ENCODE measurements at regions not wholly inside any gene's neighbourhood (a gene's known extent, or its start where the extent isn't known, plus 50 kb on each side); places are given as distances from the start of the nearest gene placed in this dataset.

- H3K4me2 ChIP-seq (ENCODE audit: low read length), result no peak overlapping the region
- H3K9me2 ChIP-seq (ENCODE audit: insufficient read depth, low read length), result no peaks in the 10 kb centered on the region
- intact Hi-C loops (cut with micrococcal nuclease; ENCODE audit: unreplicated experiment), result no loop called here
- H3K9me3 ChIP-seq (ENCODE audit: low read length), result no peaks in the 10 kb centered on the region
- H4K20me1 ChIP-seq (ENCODE audit: insufficient read depth, low read length), result no peaks in the 10 kb centered on the region
- no peak overlapping the region for H2AFZ ChIP-seq (ENCODE audit: low read length)
- TF ChIP-seq CTCF (conservative IDR thresholded peaks at IDR 0.05; ENCODE audit: low read length) (no peak), EZH2phosphoT487 (IDR thresholded peaks at IDR 0.05; ENCODE audit: borderline replicate concordance, low read depth, low read length) (no peak)
- H3K4me1 ChIP-seq (ENCODE audit: insufficient read depth, low read length, poor library complexity, severe bottlenecking), result no peaks in the 10 kb centered on the region
- H3K27ac ChIP-seq (ENCODE audit: low read depth, low read length, poor library complexity, severe bottlenecking), result no peak overlapping the region
- CTCF ChIA-PET (ENCODE audit: unreplicated experiment), result interaction anchor here (0.8 kb wide), 1 partner anchor 17 kb away, joined by 3 read pairs; no protein-coding TSS in a partner anchor
- no peak overlapping the region for H3K4me3 ChIP-seq (ENCODE audit: low read depth, low read length, poor library complexity, severe bottlenecking)
- BruUV-seq (replicated peaks), result no TSS peak
- no peak for DNase-seq (ENCODE audit: low spot score)
- POLR2A ChIA-PET, result interaction anchor here (0.9 kb wide), 1 partner anchor 16 kb away, joined by 3 read pairs; no protein-coding TSS in a partner anchor
- H3K79me2 ChIP-seq (ENCODE audit: insufficient read depth, low read depth, low read length), result no peaks in the 10 kb centered on the region
- no peaks in the 10 kb centered on the region for H3K36me3 ChIP-seq (ENCODE audit: insufficient read depth, low read length)
These were observed 338.1 kb upstream of the NCKAP5 start for GRCh38 chr2:133906396-133906795.

- Histone ChIP-seq H3K4me2 (ENCODE audit: low read length) (no peak overlapping the region), H3K36me3 (ENCODE audit: insufficient read depth, low read length) (no peaks in the 10 kb centered on the region), H3K9me3 (ENCODE audit: low read length) (no peaks in the 10 kb centered on the region), H3K79me2 (ENCODE audit: insufficient read depth, low read depth, low read length) (no peaks in the 10 kb centered on the region), H3K4me3 (ENCODE audit: low read depth, low read length, poor library complexity, severe bottlenecking) (no peak overlapping the region), H3K4me1 (ENCODE audit: insufficient read depth, low read length, poor library complexity, severe bottlenecking) (no peaks in the 10 kb centered on the region), H3K9me2 (ENCODE audit: insufficient read depth, low read length) (no peaks in the 10 kb centered on the region), H3K27ac (ENCODE audit: low read depth, low read length, poor library complexity, severe bottlenecking) (no peak overlapping the region), H4K20me1 (ENCODE audit: insufficient read depth, low read length) (no peaks in the 10 kb centered on the region), H2AFZ (ENCODE audit: low read length) (no peak overlapping the region)
- DNase-seq (ENCODE audit: low spot score), result no peak
- intact Hi-C loops (cut with micrococcal nuclease; ENCODE audit: unreplicated experiment), result no loop called here
- POLR2A ChIA-PET, result no interaction called here
- BruUV-seq (replicated peaks), result no TSS peak
- TF ChIP-seq EZH2phosphoT487 (IDR thresholded peaks at IDR 0.05; ENCODE audit: borderline replicate concordance, low read depth, low read length) (no peak), CTCF (conservative IDR thresholded peaks at IDR 0.05; ENCODE audit: low read length) (no peak)
- CTCF ChIA-PET (ENCODE audit: unreplicated experiment), result interaction anchor here (0.8 kb wide), 1 partner anchor 17 kb away, joined by 3 read pairs; no protein-coding TSS in a partner anchor
These were observed 338.7 kb upstream of the NCKAP5 start for GRCh38 chr2:133906926-133907325.

- no peak for DNase-seq (ENCODE audit: low spot score)
- H3K9me3 ChIP-seq (ENCODE audit: low read length), result no peaks in the 10 kb centered on the region
- no peak overlapping the region for H3K4me3 ChIP-seq (ENCODE audit: low read depth, low read length, poor library complexity, severe bottlenecking)
- no peak overlapping the region for H3K4me2 ChIP-seq (ENCODE audit: low read length)
- ChIA-PET POLR2A (no interaction called here), CTCF (ENCODE audit: unreplicated experiment) (no interaction called here)
- no peak overlapping the region for H2AFZ ChIP-seq (ENCODE audit: low read length)
- TF ChIP-seq CTCF (conservative IDR thresholded peaks at IDR 0.05; ENCODE audit: low read length) (no peak), EZH2phosphoT487 (IDR thresholded peaks at IDR 0.05; ENCODE audit: borderline replicate concordance, low read depth, low read length) (no peak)
- H3K27ac ChIP-seq (ENCODE audit: low read depth, low read length, poor library complexity, severe bottlenecking), result no peak overlapping the region
- H3K79me2 ChIP-seq (ENCODE audit: insufficient read depth, low read depth, low read length), result no peaks in the 10 kb centered on the region
- H3K4me1 ChIP-seq (ENCODE audit: insufficient read depth, low read length, poor library complexity, severe bottlenecking), result no peaks in the 10 kb centered on the region
- intact Hi-C loops (cut with micrococcal nuclease; ENCODE audit: unreplicated experiment), result no loop called here
- H3K9me2 ChIP-seq (ENCODE audit: insufficient read depth, low read length), result no peaks in the 10 kb centered on the region
- H3K36me3 ChIP-seq (ENCODE audit: insufficient read depth, low read length), result no peaks in the 10 kb centered on the region
- BruUV-seq (replicated peaks), result no TSS peak
- no peaks in the 10 kb centered on the region for H4K20me1 ChIP-seq (ENCODE audit: insufficient read depth, low read length)
These were observed 339.9 kb upstream of the NCKAP5 start for GRCh38 chr2:133908171-133908570.
